CD4-positive, alpha-beta T cell treated with Interferon alpha-2 for 1 hour (primary cell): ENCODE measurements at regions not wholly inside any gene's neighbourhood (a gene's known extent, or its start where the extent isn't known, plus 50 kb on each side); places are given as distances from the start of the nearest gene placed in this dataset.

ENCODE experiments used
- DNase-seq, 2 donors: peaks; one replicate each; pipeline ENCODE4 v3.0.0-alpha.2; 2020 to 2022

DNA sequence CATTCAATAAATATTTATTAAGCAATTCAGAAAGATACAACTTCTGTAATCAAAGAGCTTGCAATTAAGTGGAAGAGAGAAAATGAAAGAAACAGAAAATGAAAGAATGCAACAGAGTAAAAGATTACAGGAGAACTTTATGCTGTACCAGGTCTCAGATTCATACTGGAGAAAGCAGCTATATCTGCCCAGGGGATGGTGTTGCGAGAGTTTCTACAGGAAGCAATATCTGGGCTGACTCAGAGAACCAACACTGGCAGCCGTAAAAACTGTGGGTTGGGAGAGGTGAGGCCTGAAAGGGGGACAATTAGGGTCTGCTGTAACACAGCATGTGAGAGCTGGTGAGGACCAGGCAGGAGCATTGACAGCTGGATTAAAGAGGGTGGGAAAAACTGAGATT is 256.7 kb upstream of the TCF21 start:
- no peak for DNase-seq

DNA sequence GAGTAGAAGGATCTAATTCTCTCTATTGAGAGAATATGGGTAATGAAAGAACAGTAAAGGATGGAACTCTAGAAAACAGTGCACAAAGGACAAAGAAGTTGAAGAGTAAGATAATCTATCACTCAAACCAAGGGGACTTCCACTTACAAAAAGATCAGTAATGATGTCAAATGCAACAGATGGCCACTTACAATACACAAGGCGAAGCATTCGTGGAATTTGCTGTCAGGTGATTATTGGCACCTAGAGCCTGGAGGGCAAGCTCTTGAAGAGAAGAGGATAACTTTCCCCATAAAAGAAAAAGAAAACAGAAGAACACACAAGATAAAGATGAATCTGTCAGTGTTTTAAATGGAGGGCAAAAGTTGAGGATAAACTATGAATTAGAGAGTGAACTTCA is 256.0 kb upstream of the TCF21 start:
- DNase-seq = no peak

DNA sequence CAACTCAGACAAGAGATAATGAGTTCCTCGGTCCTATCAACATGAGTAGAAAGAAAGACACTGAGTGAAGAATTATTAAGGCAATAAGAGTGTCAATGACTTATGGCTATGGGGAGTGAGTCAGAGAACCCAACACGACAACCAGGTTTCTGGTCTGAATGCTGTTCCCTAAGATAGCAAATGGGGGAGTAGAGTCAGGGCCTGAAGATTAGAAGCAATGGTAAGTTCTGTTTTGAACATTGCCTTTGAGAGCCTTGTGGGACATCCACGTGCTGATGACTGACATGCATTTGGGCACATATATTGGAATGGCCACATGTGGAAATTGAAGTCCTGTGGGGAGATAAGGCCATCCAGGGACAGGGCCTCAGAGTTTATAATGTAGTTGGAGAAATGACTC is 254.4 kb upstream of the TCF21 start:
- DNase-seq = no peak

DNA sequence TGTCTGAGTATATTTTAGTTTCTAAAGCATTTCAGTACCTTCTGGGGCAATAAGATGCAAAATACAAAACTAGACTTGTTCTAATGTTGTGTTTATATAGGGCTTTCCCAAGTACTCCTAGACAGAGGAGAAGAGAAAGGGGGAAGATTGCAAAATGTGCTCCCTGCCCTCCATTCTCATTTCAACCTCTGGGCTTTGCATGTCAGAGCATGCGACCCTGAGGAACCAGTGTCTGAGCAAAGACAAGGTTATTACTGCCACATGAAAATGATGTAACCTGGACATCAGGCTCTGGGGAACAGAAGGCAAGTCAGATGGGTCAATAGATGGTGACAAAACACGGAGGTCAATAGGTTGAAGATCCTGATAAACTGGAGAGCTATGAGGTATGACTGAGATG is 253.5 kb upstream of the TCF21 start:
- DNase-seq = no peak

DNA sequence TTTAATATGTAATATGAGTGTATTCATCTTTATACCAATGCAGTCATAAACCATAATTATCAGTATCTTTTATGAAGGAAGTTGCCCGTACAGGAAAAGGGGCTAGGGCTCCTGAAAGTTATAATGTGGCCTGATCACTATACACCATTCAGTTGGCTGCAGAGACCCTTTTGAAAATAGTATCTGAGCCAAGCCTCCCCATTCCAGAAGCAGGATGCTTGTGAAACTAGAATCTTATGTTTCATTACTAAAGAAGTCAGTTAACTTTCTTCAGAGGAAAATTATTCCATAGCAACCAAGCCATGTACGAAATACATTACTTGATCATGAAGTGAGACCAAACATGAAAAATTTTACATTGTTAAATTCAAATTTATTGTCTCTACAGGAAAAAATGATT is 251.5 kb upstream of the TCF21 start:
- DNase-seq = no peak

DNA sequence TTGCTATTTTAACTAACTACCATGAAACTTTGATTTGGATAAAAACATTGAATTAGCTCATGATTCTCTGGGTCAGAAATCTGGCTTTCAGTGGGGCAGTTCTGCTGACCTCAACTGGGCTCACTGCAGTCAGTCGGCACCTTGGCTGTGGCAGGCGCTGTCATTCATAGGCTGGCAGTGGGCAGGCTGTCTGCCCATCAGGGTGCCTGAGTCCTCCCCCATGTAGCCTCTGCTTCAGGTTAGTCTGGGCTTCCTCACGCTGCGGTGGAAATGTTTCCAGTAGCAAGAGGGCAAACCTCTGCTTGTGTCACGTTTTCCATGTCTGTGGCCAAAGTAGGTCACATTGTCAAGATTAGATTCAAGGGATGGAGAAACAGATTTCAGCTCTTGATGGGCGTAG is 251.0 kb upstream of the TCF21 start:
- DNase-seq = no peak

DNA sequence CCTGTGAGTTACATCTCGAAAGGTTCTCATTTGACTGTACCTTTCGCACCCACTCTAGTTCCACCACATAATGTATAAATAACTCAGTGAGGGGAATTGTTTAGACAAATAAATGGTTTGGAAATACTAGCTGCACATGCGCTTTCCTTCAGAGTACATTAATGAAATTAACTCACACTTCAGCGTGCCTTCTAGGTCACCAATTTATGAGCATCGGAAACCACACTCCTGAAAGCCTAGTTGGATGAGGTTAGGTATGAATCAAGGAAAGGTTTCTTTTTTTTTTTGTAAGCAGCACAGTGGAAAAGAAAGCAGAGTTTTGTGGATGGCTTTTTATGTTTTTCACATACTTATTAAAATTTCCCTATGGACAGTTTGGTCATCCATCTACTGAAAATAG is 247.8 kb upstream of the TCF21 start:
- DNase-seq = no peak

DNA sequence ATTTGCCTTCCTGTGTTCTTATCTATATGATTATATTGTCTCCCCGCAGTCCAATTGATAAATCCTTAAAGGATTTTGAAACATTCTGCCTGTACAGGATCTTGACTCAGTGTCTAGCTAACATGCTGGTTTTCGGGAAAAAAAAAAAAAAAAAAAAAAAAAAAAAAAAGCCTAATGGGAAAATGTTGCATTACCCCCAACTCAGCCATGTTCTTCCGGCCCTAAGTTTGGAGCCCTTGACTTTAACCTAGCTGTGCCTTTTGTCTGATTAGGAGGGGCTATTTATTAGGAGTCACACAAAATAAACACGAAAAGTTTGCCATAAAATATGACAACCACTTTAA is 244.4 kb upstream of the TCF21 start:
- no peak for DNase-seq

DNA sequence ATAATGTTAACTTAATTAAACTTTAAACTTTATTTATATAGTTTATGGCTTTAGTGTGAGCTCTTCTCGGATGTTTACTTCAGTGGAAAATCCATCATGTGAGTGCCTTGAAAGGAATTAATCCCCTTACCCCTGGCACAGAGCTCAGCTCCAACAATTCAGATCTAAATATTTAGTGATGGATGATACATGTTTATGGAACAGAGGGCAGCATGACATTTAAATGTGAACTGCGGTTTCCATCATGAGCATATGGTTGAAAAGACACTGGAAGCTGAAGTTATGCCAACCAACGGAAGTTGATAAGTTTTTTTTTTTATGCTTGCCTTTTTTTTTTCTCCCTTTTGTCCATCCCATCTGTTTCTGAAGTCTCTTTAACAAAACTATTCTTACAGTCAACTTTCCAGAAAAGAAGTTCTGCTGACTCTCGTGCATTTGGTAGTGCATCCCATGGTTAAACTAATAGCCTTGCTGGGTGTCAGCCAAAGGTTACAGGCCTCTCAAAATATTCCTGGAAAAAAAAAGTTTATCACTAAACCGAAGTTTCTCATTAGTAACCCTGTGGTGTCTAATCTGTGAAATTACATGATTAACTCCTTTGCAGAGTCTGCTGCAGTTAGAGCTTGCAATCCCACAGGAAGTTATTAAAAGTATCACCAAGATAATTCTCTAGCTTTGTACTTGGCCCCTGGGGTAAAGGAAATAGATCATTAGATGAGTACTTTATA is 243.9 kb upstream of the TCF21 start:
- DNase-seq = no peak

DNA sequence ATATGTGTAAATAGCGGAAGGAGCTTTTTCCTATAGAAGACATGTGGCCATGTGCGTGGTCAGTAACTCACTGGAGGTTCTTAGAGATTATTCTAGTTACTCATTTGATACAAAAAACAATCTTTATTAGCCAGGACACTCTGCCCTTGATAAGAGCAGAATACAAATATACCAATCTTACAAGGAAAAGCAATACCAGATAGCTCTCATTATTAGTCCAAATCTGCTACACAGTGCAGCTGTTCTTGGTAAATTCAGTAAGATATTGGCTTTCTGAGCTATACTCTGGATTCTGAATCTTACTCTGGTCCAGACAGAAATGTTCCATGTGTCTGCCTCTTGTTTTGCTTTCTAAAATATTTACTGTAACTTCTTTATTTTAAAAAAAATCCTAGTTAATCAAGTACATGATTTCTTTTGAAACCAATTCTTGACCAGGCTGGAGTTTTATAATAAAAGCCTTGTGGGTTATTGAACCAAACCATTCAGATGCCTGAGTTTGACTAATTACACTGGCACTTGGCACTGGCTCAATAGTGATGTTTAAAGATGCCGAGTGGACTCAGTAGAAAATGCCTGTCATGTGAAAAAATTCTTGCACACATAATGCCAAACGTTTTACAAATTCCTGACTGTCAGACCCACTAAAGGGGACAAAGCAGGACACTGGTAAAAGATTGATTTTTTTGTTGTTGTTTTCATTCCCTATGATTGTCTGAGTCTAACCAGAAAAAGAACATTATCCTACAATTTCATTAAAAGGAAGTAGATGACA is 242.8 kb upstream of the TCF21 start:
- DNase-seq = no peak

DNA sequence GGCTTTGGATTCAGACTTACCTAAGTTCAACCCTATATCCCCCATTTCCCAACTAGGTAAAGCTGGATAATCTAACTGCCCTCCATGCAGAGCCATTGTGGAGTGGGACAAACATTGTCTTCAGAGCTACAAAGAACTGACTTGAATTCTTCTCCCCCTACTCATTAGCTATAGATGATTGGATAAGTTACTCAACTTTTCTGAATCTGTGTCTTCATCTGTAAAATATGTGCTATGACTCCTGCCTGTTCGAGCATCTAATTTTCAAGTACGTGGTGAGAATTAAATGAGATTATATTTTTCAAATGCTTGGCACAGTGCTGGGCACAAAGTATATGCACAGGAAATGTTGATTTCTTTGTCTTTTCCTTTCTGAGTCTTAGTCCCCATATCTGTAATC is 240.3 kb upstream of the TCF21 start:
- no peak for DNase-seq

DNA sequence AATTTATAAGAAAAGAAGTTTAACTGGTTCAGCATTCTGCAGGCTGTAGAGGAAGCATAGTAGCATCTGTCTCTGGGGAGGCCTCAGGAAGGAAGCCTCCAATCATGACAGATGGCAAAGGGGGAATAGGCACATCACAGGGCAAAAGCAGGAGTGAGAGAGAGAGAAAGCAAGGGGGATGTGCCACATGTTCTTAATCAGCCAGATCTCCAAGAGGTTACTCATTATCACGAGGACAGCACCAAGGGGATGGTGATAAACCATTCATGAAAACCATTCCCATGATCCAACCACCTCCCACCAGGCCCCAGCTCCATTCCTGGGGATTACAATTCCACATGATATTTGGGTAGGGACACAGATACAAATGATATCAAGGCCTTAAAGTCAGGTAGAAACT is 217.5 kb upstream of the TCF21 start:
- no peak for DNase-seq

DNA sequence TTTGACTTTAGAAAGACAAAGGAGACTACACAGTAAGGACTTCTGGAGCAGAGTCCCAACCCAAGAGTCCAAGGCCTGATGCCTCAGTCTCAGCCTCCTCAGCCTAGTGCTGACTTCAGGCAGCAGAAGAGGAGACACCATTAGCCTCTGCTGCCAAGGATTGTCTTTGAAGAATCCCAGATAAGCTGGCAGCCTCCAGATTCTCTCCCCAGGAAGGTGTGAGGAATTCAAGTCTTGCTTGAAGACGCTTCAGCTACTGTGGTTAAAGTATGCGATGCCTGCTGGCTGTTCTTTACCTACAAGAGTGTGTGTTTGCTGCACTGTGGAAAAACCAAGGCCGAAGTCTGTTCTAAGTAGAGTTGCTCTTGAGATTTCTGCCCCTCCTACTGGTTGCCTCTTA is 215.9 kb upstream of the TCF21 start:
- DNase-seq = no peak

DNA sequence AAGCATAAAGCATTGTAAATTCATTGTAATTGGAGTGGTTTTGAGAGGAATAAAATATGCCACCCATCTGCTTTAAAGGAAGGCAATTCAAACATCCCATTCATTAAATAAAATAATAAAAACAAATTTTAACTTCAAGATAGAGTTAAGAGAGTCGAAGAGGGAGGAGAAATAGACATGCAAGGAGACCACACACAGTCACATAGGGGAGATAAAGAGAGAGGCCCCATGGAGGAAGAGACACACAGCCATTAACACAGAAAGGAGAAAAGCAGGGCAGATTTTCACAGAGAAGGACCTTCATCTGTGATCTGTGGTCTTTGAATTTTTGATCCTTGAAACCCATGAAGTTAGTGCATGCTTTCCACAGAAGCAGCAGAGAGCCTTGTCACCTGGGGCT is 214.3 kb upstream of the TCF21 start:
- no peak for DNase-seq

DNA sequence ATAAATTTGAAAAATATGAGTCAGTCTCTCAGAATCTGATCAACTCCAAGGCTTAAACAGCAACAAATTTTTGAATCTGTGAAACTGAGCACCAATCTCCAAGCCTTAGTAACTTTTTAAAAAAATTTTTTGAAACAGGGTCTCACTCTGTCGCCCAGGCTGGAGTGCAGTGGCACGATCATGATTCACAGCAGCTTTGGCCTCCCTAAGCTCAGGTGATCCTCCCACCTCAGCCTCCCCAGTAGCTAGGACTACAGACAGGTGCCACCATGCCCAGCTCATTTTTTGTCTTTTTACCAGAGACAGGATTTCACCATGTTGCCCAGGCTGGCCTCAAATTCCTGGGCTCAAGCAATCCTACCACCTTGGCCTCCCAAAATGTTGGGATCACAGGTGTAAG is 207.9 kb upstream of the TCF21 start:
- DNase-seq = no peak

DNA sequence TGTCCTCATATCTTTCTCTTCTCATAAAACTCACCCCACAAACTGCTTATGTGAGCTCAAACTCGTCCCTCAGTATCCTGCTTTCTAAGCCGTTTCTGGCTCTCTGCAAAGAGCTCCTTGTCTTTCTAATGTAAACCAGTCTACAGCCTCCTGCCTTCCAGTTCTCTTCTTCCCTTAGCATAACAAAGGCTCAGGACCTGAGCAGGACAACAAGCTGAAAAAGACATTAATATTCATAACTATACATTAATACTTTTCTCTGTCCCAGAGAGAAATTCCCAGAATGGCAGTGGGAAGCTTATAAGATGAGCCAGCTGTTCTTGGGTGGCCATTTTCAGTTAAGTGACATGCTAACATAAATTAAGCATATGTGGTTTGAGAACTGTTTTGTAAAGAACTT is 207.0 kb upstream of the TCF21 start:
- DNase-seq = no peak

DNA sequence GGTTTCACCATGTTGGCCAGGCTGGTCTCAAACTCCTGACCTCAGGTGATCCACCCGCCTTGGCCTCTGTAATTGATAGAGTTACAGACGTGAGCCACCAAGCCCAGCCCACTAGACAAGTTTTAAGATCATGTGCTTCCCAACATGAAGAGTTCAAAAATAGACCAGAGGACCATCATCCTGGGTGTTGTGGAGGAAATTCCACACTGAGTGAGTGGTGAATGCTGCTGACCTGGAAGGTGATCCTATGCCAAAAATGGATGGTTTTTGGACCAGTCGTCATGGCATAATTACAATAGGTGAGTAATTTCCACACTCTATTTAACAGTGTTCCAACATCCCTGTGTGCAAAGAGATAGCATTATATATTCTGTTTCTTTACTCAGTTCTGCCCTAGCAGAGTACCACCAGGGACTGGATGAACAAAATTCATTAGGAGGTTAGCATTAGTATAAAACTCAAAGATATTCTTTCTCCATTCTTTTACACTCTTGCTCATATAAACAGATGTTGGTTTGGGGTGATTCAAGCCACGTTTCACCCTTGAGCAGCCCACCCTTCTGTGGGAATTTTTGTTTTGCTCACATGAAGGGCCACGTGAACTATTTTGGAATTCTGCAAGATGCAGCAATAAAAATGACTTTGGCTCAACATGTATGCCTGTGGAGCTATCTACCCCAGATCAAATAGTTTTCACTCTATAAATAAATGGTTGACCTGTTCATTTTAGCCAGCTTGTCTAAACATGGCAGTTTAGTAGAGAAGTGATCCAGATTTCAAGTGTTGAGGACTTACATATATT is 206.2 kb upstream of the TCF21 start:
- DNase-seq = no peak

DNA sequence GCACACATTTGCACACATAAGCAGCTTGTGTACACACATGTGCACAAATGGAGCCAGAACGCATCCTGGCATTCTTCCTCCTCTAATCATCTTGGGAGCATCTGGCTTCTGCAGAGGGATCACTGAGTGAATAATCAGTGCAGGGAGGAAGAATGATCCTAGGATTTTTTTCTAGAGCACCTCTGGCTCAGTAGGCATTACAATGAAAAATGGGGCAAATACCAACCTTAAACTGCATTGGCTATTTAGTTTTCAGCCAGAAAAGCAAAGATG is 205.7 kb upstream of the TCF21 start:
- DNase-seq = no peak

DNA sequence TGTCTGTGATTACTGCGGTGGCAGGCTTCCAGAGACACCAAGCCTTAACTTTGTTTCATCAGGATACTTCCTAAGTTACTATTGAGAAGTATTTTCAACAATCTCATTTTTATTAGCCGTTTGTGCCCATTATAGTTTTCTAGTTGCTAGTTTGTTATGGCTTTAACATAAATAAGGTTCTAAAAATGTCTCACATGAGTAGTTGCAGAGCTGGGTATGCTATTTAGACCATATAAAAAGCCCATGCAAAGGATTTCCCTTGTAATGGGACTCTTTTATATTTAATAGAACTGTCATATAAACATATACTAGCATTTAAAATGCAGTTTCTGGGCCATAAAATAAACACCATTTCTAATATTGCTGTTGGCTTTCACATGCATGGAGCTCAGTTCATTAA is 205.3 kb upstream of the TCF21 start:
- DNase-seq = no peak

DNA sequence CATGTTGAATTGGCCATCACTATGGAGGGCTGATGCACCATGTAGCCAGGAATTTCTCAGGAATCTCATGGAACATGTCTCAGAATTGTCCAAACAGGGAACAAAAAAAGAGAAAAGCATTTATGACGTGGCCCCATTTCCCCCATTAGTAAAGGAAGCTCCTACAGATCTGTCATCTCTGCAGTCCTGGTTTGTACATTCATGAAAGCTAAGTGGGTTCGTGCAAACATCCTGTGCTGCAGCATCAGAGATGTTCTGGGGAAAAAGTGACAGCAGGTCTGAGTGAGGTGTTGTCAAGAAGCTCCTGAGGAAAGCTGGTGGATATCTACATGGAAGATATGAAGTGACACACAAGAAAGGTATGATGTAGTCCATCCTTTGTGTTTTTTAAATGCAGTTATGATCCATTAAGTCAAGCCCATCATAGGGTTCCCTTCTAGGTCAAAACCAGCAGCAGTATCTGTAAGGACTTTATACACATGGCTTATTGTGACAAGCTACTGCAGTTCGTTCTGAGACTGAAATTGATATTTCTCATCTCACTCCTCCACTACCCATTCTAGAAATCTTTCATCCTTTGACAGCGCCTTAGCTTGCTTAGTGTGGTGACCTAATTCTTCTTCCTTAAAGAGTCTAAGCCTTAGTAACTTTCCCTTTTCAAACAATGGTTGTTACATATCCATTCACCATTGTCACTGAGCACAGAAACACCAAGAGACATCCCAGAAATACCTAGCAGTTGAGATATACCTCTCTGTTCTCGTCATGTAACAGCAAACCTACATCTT is 200.0 kb upstream of the TCF21 start:
- DNase-seq = no peak

DNA sequence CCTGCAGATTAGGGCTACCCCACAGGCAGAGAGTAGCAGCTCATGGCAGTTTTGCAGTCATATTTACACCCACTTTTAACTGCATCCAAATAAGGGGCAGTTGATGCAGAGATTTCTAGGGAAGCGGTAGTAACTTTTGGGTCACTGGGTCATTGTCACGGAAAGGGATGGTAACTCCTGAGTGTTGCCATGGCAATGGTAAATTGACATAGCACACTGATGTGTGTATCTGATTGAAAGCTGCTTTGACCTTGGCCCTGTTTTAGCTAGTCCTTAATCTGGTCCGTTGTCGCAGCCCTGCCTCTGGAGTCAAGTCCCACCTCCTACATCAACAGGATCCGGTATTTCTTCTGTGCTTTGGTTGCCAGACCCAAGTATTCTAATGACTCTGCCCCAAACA is 199.1 kb upstream of the TCF21 start:
- DNase-seq = no peak

DNA sequence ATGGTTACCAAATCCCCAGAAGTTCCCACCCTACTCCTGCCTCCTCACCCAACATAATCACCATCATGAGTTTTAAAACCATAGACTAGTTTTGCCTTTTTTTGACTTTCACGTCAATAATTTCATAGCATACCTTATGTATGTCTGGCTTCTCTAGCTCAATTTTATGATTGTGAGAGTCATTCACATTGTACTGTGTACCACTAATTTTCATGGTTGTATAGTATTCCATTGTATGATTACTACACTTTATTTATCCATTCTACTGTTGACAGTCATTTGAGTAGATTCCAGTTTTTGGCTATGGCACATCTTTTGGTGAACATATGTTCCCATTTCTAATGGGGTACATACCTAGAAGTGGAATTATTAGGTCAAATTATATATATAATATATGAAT is 195.3 kb upstream of the TCF21 start:
- no peak for DNase-seq

DNA sequence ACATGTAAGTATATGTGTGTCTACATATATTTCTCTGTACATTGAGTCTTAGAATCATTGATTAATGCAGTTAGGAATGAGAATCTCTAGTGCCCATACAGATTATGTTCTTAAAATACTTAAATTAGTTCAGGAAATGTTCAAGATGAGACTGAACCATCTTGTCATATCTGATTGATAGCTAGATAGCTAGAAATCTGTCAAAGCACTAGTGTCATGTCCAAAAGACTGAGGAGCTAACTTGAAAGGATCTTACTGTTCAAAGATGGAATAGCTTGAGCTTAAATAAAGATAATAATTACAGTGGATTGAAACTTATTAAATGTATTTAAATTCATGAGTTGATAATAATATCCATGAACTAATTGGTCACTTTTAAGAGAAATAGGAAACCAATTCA is 191.7 kb upstream of the TCF21 start:
- no peak for DNase-seq

DNA sequence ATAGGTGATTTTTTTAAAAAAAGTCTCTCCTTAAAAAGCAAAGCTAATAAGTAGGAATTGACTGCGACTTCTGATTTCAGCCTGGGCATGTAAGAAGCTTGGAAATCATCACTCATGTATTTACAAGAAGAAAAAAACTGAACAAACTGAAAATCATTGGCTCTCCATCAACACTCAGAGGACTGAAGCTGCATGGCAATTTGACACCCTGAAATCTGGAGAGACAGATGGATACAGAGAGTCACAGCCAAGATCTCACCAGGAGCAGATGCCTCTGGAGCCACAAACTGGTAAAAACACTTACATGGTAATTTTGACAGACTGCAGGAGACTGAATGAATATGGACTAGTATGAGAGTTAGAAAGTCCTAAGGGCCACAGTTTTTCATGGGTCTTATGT is 191.2 kb upstream of the TCF21 start:
- DNase-seq = no peak
